ENCODE measurements at regions not wholly inside any gene's neighbourhood (a gene's known extent, or its start where the extent isn't known, plus 50 kb on each side); places are given as distances from the start of the nearest gene placed in this dataset.

DNA sequence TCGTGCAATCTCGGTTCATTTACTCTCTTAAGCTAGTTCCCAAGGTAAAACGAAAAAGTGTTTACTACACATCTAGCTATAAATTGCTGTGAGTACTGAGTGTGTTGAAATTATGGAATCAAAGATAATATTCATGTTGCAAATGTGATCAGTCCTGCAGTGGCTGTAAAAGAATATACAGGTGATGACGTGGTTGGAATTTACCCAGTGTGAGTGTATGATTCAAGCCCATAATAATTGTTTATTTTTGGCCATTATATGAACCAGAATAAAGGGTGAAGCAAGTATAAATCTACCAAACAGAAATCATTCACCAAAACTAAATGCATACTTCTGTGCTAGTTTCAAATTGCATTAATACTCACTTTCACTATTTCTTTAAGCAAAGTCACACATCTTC lies 1363.6 kb upstream of the CHAC2 start:
- H3K9me3 ChIP-seq (ENCODE audit: control insufficient read depth, insufficient read depth, low read length) = no peaks in the 10 kb centered on the region
- WGBS (ENCODE audit: insufficient coverage) = no CpG with 5 or more reads among the region's 4 CpGs
- H3K27ac ChIP-seq (ENCODE audit: low read depth, low read length) = no peak overlapping the region
- no peaks in the 10 kb centered on the region for H3K4me1 ChIP-seq (ENCODE audit: control insufficient read depth, insufficient read depth, low read length)
- H3K36me3 ChIP-seq (ENCODE audit: control insufficient read depth, insufficient read depth, low read length) = no peaks in the 10 kb centered on the region
- DNase-seq (ENCODE audit: low read depth in 4 of 6, low spot score in 6 of 6) = no peak
- no peak overlapping the region for H3K4me3 ChIP-seq (ENCODE audit: low read depth, low read length)
- no peaks in the 10 kb centered on the region for H3K27me3 ChIP-seq (ENCODE audit: control insufficient read depth, insufficient read depth, low read length)

- H3K4me3 ChIP-seq (ENCODE audit: low read depth, low read length) = no peak overlapping the region
- H3K27me3 ChIP-seq (ENCODE audit: control insufficient read depth, insufficient read depth, low read length) = no peaks in the 10 kb centered on the region
- H3K9me3 ChIP-seq (ENCODE audit: control insufficient read depth, insufficient read depth, low read length) = no peaks in the 10 kb centered on the region
- DNase-seq (ENCODE audit: low read depth in 4 of 6, low spot score in 6 of 6) = no peak
- no peaks in the 10 kb centered on the region for H3K4me1 ChIP-seq (ENCODE audit: control insufficient read depth, insufficient read depth, low read length)
- no peaks in the 10 kb centered on the region for H3K36me3 ChIP-seq (ENCODE audit: control insufficient read depth, insufficient read depth, low read length)
- WGBS (ENCODE audit: insufficient coverage) = 74% methylated on average over 6 of the region's 6 CpGs
- no peak overlapping the region for H3K27ac ChIP-seq (ENCODE audit: low read depth, low read length)
Observed at GRCh38 chr2:52402128-52402527, 1365.5 kb upstream of the CHAC2 start.

DNA sequence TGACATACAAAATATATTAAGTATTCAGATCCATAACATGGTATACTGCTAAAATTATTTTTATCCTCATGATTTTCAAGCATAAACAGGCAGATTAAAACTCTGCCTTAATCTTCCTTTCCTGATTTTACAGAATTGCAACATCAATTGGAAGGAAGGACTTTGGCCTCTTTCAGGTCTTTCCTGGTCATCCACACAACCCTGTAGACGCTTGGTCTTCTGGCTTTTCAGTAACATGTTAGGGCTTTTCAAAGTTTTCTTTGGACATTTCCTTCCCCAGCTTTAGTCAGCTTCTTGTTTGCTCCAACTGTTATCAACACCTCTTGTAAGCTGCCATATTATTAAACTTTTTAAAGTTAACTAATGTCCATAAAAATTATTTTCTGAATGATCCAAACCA lies 1364.9 kb upstream of the NRXN1 start:
- no peak for DNase-seq (ENCODE audit: low read depth in 4 of 6, low spot score in 6 of 6)
- Histone ChIP-seq H3K27me3 (ENCODE audit: control insufficient read depth, insufficient read depth, low read length) (no peaks in the 10 kb centered on the region), H3K9me3 (ENCODE audit: control insufficient read depth, insufficient read depth, low read length) (no peaks in the 10 kb centered on the region), H3K4me3 (ENCODE audit: low read depth, low read length) (no peak overlapping the region), H3K36me3 (ENCODE audit: control insufficient read depth, insufficient read depth, low read length) (no peaks in the 10 kb centered on the region), H3K4me1 (ENCODE audit: control insufficient read depth, insufficient read depth, low read length) (no peaks in the 10 kb centered on the region), H3K27ac (ENCODE audit: low read depth, low read length) (no peak overlapping the region)
- WGBS (ENCODE audit: insufficient coverage) = 100% methylated on average over 1 of the region's 1 CpG

DNA sequence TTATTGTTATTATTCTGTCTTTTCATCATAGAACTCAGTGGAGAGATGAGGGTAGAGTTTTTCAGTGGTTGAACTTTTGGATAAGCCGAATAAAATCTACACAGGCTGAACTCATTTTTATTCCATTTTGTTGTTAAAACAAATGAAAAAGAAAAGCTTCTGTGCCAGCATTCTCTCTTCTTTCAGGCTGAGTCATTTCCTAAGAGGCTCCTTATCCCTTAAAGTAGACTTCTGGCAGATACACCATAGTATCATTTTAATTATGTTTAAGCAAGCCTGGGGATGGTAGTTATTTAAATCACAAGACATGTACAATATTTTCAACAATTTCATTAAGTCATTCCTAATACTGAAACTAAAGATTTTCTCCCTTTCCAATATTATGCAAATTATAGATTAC lies 1364.0 kb upstream of the NRXN1 start:
- Histone ChIP-seq H3K36me3 (ENCODE audit: control insufficient read depth, insufficient read depth, low read length) (no peaks in the 10 kb centered on the region), H3K27ac (ENCODE audit: low read depth, low read length) (no peak overlapping the region), H3K4me1 (ENCODE audit: control insufficient read depth, insufficient read depth, low read length) (no peaks in the 10 kb centered on the region), H3K27me3 (ENCODE audit: control insufficient read depth, insufficient read depth, low read length) (no peaks in the 10 kb centered on the region), H3K4me3 (ENCODE audit: low read depth, low read length) (no peak overlapping the region), H3K9me3 (ENCODE audit: control insufficient read depth, insufficient read depth, low read length) (no peaks in the 10 kb centered on the region)
- DNase-seq (ENCODE audit: low read depth in 4 of 6, low spot score in 6 of 6) = peak in 1 of 6 donors; percentile 67
- WGBS (ENCODE audit: insufficient coverage) = no CpG with 5 or more reads among the region's 1 CpG

DNA sequence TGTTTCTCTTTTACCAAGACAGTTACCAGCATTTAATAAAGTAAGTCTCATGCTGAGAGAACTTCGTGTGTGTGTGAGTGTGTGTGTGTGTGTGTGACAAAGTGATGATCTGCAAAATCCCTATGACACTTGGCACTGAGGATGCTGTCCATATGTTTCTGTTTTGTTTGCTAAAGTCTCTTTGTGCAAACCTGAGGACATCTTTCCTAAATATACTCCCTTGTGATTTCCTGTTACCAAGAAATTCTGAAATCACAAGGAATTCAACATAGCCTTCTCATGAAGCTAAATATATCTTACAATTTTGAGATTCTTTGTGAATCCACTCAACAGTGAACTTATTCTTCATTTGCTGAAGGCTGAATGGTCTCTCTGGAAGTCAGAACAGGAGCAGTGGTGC lies 1359.7 kb upstream of the NRXN1 start:
- Histone ChIP-seq H3K9me3 (ENCODE audit: control insufficient read depth, insufficient read depth, low read length) (no peaks in the 10 kb centered on the region), H3K36me3 (ENCODE audit: control insufficient read depth, insufficient read depth, low read length) (no peaks in the 10 kb centered on the region), H3K4me1 (ENCODE audit: control insufficient read depth, insufficient read depth, low read length) (no peaks in the 10 kb centered on the region), H3K27ac (ENCODE audit: low read depth, low read length) (no peak overlapping the region), H3K4me3 (ENCODE audit: low read depth, low read length) (no peak overlapping the region), H3K27me3 (ENCODE audit: control insufficient read depth, insufficient read depth, low read length) (no peaks in the 10 kb centered on the region)
- DNase-seq (ENCODE audit: low read depth in 4 of 6, low spot score in 6 of 6) = peak in 2 of 6 donors; percentile 19 to 24
- WGBS (ENCODE audit: insufficient coverage) = no CpG with 5 or more reads among the region's 1 CpG

- H3K4me3 ChIP-seq (ENCODE audit: low read depth, low read length) = no peak overlapping the region
- H3K9me3 ChIP-seq (ENCODE audit: control insufficient read depth, insufficient read depth, low read length) = no peaks in the 10 kb centered on the region
- H3K27ac ChIP-seq (ENCODE audit: low read depth, low read length) = no peak overlapping the region
- no peaks in the 10 kb centered on the region for H3K27me3 ChIP-seq (ENCODE audit: control insufficient read depth, insufficient read depth, low read length)
- DNase-seq (ENCODE audit: low read depth in 4 of 6, low spot score in 6 of 6) = no peak
- no peaks in the 10 kb centered on the region for H3K4me1 ChIP-seq (ENCODE audit: control insufficient read depth, insufficient read depth, low read length)
- no peaks in the 10 kb centered on the region for H3K36me3 ChIP-seq (ENCODE audit: control insufficient read depth, insufficient read depth, low read length)
Observed at GRCh38 chr2:52390651-52391050, 1358.7 kb upstream of the NRXN1 start.

DNA sequence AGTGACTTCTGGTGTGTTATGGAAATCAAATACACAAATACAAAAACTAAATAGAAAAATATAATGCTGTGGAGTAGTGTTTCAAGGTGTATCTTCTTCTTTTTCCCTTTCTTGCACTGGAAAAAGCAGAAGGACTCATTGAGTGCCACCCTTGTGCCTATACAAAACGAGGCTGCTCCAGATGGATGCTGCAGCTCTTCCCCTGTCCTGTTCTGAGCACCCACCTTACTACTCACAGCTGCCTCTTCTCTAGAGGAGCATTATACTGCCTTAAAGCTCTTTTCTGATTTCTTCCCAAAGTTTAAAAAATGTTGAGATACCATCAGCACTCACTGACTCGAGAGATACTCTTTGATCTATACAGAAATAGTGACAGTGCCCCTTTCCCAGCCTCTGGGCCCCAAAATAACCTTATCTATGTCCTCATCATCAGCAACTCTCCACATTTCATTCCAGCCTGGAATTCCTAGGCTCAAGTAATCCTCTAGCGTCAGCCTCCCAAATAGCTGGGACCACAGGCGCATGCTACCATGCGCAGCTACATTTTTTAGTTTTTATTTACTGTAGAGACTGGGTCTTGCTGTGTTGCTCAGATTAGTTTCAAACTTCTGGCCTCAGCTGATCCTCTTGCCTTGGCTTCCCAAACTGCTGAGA lies 1356.1 kb upstream of the NRXN1 start:
- no peaks in the 10 kb centered on the region for H3K36me3 ChIP-seq (ENCODE audit: control insufficient read depth, insufficient read depth, low read length)
- H3K4me1 ChIP-seq (ENCODE audit: control insufficient read depth, insufficient read depth, low read length) = no peaks in the 10 kb centered on the region
- WGBS (ENCODE audit: insufficient coverage) = 94% methylated on average over 5 of the region's 5 CpGs
- H3K27me3 ChIP-seq (ENCODE audit: control insufficient read depth, insufficient read depth, low read length) = no peaks in the 10 kb centered on the region
- no peaks in the 10 kb centered on the region for H3K9me3 ChIP-seq (ENCODE audit: control insufficient read depth, insufficient read depth, low read length)
- H3K27ac ChIP-seq (ENCODE audit: low read depth, low read length) = no peak overlapping the region
- no peak overlapping the region for H3K4me3 ChIP-seq (ENCODE audit: low read depth, low read length)
- DNase-seq (ENCODE audit: low read depth in 4 of 6, low spot score in 6 of 6) = no peak

- DNase-seq (ENCODE audit: low read depth in 4 of 6, low spot score in 6 of 6) = peak in 2 of 6 donors; percentile 70 to 75
- Histone ChIP-seq H3K4me3 (ENCODE audit: low read depth, low read length) (no peak overlapping the region), H3K27me3 (ENCODE audit: control insufficient read depth, insufficient read depth, low read length) (no peaks in the 10 kb centered on the region), H3K27ac (ENCODE audit: low read depth, low read length) (no peak overlapping the region), H3K4me1 (ENCODE audit: control insufficient read depth, insufficient read depth, low read length) (no peaks in the 10 kb centered on the region), H3K9me3 (ENCODE audit: control insufficient read depth, insufficient read depth, low read length) (no peaks in the 10 kb centered on the region), H3K36me3 (ENCODE audit: control insufficient read depth, insufficient read depth, low read length) (no peaks in the 10 kb centered on the region)
- WGBS (ENCODE audit: insufficient coverage) = 50% methylated on average over 1 of the region's 1 CpG
Observed at GRCh38 chr2:52386433-52387030, 1354.6 kb upstream of the NRXN1 start.

DNA sequence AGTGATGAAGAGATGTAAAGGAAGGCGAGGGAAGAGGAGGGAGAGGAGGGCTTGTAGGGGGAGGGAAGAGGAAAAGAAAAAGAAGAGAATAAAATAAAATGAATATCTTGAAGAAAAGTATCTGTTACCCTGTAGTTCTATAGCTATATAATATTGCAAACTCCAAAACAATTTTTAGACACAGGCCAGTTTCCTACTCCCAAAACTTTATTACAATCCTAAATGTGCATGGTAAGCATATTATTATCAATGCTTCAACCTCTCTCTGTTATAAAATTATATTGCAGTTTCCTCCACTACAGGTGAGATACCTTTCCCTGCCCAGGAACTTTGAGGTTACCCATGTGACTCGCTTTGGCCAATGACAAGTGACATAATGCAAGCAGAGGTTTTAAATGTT lies 1351.6 kb upstream of the NRXN1 start:
- no peak for DNase-seq (ENCODE audit: low read depth in 4 of 6, low spot score in 6 of 6)
- Histone ChIP-seq H3K4me3 (ENCODE audit: low read depth, low read length) (no peak overlapping the region), H3K27me3 (ENCODE audit: control insufficient read depth, insufficient read depth, low read length) (no peaks in the 10 kb centered on the region), H3K36me3 (ENCODE audit: control insufficient read depth, insufficient read depth, low read length) (no peaks in the 10 kb centered on the region), H3K9me3 (ENCODE audit: control insufficient read depth, insufficient read depth, low read length) (no peaks in the 10 kb centered on the region), H3K27ac (ENCODE audit: low read depth, low read length) (no peak overlapping the region), H3K4me1 (ENCODE audit: control insufficient read depth, insufficient read depth, low read length) (no peaks in the 10 kb centered on the region)
- WGBS (ENCODE audit: insufficient coverage) = 100% methylated on average over 2 of the region's 2 CpGs

DNA sequence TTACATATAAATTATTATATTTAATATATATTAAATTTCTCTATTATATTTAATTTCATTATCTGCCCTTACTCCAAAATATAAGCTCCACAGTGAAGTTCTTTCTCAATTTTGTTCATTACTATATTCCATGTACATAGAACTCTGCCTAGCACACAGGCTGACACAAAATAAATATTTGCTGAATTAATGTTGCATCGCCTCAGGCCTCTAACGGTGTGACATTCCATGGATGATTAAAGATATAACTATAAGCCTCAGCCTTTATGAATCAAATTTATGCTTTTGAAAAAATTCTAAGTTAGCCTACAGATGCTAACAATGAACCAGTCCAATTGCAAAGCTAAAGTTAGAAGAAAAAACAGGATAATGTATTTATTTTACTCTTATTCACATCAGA lies 1337.2 kb upstream of the NRXN1 start:
- peak in 1 of 6 donors; percentile 2 for DNase-seq (ENCODE audit: low read depth in 4 of 6, low spot score in 6 of 6)
- H3K27me3 ChIP-seq (ENCODE audit: control insufficient read depth, insufficient read depth, low read length) = no peaks in the 10 kb centered on the region
- no peaks in the 10 kb centered on the region for H3K4me1 ChIP-seq (ENCODE audit: control insufficient read depth, insufficient read depth, low read length)
- H3K9me3 ChIP-seq (ENCODE audit: control insufficient read depth, insufficient read depth, low read length) = no peaks in the 10 kb centered on the region
- no CpG with 5 or more reads among the region's 2 CpGs for WGBS (ENCODE audit: insufficient coverage)
- no peaks in the 10 kb centered on the region for H3K36me3 ChIP-seq (ENCODE audit: control insufficient read depth, insufficient read depth, low read length)
- no peak overlapping the region for H3K27ac ChIP-seq (ENCODE audit: low read depth, low read length)
- H3K4me3 ChIP-seq (ENCODE audit: low read depth, low read length) = no peak overlapping the region
